LNCaP clone FGC (cell line): ENCODE measurements at regions not wholly inside any gene's neighbourhood (a gene's known extent, or its start where the extent isn't known, plus 50 kb on each side); places are given as distances from the start of the nearest gene placed in this dataset.

Source experiments
- DNase-seq: peaks from one replicate; pipeline ENCODE4 v3.0.0-alpha.2; 2011; ENCODE audit warnings: low read depth
- H3K4me3 ChIP-seq: 2 replicates; pipeline ENCODE4 v1.5.1; 2011; ENCODE audit warnings: mild to moderate bottlenecking, low read depth, low read length, control low read depth
- CTCF ChIP-seq: IDR thresholded peaks from 2 replicates; pipeline ENCODE4 v1.5.1; 2012; ENCODE audit warnings: mild to moderate bottlenecking; ENCODE audit not compliant: control insufficient read depth, insufficient read depth; ENCODE audit errors: extremely low read depth

GRCh38 chr19:29320086-29320485, 107.1 kb upstream of the UQCRFS1 start:
- H3K4me3 ChIP-seq, result no peak overlapping the region
- no peak for DNase-seq
- no peak for TF ChIP-seq CTCF

- H3K4me3 ChIP-seq, result no peak overlapping the region
- DNase-seq, result no peak
- no peak for TF ChIP-seq CTCF
Observed at GRCh38 chr19:29320618-29321017, 107.7 kb upstream of the UQCRFS1 start.

GRCh38 chr19:29321116-29321515, 108.2 kb upstream of the UQCRFS1 start:
- DNase-seq, result no peak
- no peak overlapping the region for H3K4me3 ChIP-seq
- no peak for TF ChIP-seq CTCF

GRCh38 chr19:29323021-29323430, 110.1 kb upstream of the UQCRFS1 start:
- no peak for TF ChIP-seq CTCF
- H3K4me3 ChIP-seq, result no peak overlapping the region
- no peak for DNase-seq

GRCh38 chr19:29323440-29324290, 110.7 kb upstream of the UQCRFS1 start:
- no peak for DNase-seq
- no peak overlapping the region for H3K4me3 ChIP-seq
- TF ChIP-seq CTCF, result no peak

- DNase-seq, result no peak
- TF ChIP-seq CTCF, result no peak
- no peak overlapping the region for H3K4me3 ChIP-seq
Observed at GRCh38 chr19:29324291-29324680, 111.3 kb upstream of the UQCRFS1 start.

- H3K4me3 ChIP-seq, result no peak overlapping the region
- DNase-seq, result no peak
- TF ChIP-seq CTCF, result no peak
Observed at GRCh38 chr19:29324717-29325116, 111.8 kb upstream of the UQCRFS1 start.
